UCSD-AML1 (cell line): ENCODE measurements at regions not wholly inside any gene's neighbourhood (a gene's known extent, or its start where the extent isn't known, plus 50 kb on each side); places are given as distances from the start of the nearest gene placed in this dataset.

ENCODE experiments used
- DNase-seq: peaks from one replicate; lab custom pipeline; 2025; ENCODE audit not compliant: unreplicated experiment; lab: John Stamatoyannopoulos, UW

GRCh38 chr1:11407301-11407994 is 71.5 kb upstream of the DISP3 start:
- no peak for DNase-seq

- DNase-seq, result no peak
Measured at GRCh38 chr1:11412141-11412540, 66.8 kb upstream of the DISP3 start.

GRCh38 chr1:11413986-11414391 is 65.0 kb upstream of the DISP3 start:
- DNase-seq, result no peak

- no peak for DNase-seq
Measured at GRCh38 chr1:11414926-11415538, 63.9 kb upstream of the DISP3 start.

GRCh38 chr1:11417162-11417561 is 61.8 kb upstream of the DISP3 start:
- no peak for DNase-seq

- no peak for DNase-seq
Measured at GRCh38 chr1:11418056-11418455, 60.9 kb upstream of the DISP3 start.

- DNase-seq, result no peak
Measured at GRCh38 chr1:11421443-11421842, 57.5 kb upstream of the DISP3 start.

GRCh38 chr1:11422686-11423085 is 56.3 kb upstream of the DISP3 start:
- no peak for DNase-seq

- DNase-seq, result no peak
Measured at GRCh38 chr1:11426617-11427016, 52.3 kb upstream of the DISP3 start.

GRCh38 chr1:11428789-11429188 is 50.2 kb upstream of the DISP3 start:
- DNase-seq, result no peak
